Aorta (tissue), 5 donors: ENCODE measurements at regions not wholly inside any gene's neighbourhood (a gene's known extent, or its start where the extent isn't known, plus 50 kb on each side); places are given as distances from the start of the nearest gene placed in this dataset.

Source experiments
- ATAC-seq: fragments of 200-7000 bp; cut with Tn5 transposase; one replicate; pipeline ENCODE4 v1.9.1; 2022; ENCODE audit warnings: moderate library complexity; ENCODE audit not compliant: low FRiP score
- DNase-seq, 2 donors: peaks; one replicate each; pipeline ENCODE4 v3.0.0-alpha.2; 2020
- H3K27ac ChIP-seq, 2 donors: one replicate each; pipeline ENCODE4 v1.5.1; 2013; ENCODE audit warnings: low read length in 2 of 2, mild to moderate bottlenecking in 2 of 2, moderate library complexity in 2 of 2, control low read depth in 1 of 2, inconsistent platforms in 1 of 2, low read depth in 1 of 2
- H3K27me3 ChIP-seq, 2 donors: one replicate each; pipeline ENCODE4 v1.6.1; 2013; ENCODE audit warnings: control low read depth in 1 of 2, low read length in 1 of 2, mild to moderate bottlenecking in 1 of 2, moderate library complexity in 1 of 2; ENCODE audit not compliant: insufficient read depth in 2 of 2, control insufficient read depth in 1 of 2
- H3K36me3 ChIP-seq, 2 donors: one replicate each; pipeline ENCODE4 v1.6.1; 2013; ENCODE audit warnings: control low read depth in 1 of 2, low read length in 1 of 2, mild to moderate bottlenecking in 1 of 2; ENCODE audit not compliant: insufficient read depth in 2 of 2, control insufficient read depth in 1 of 2
- H3K4me1 ChIP-seq, 2 donors: one replicate each; pipeline ENCODE4 v1.6.1; 2013; ENCODE audit warnings: low read length in 2 of 2, control low read depth in 1 of 2, mild to moderate bottlenecking in 1 of 2, moderate library complexity in 1 of 2; ENCODE audit not compliant: insufficient read depth in 2 of 2, control insufficient read depth in 1 of 2
- H3K4me3 ChIP-seq, 2 donors: one replicate each; pipeline ENCODE4 v1.5.1; 2013; ENCODE audit warnings: low read length in 2 of 2, control low read depth in 1 of 2, mild to moderate bottlenecking in 1 of 2
- H3K9me3 ChIP-seq: one replicate; pipeline ENCODE4 v1.6.1; 2013; ENCODE audit warnings: mild to moderate bottlenecking, low read length; ENCODE audit not compliant: control insufficient read depth
- WGBS, 2 donors: extraction: QIAGEN DNeasy Blood & Tissue Kit; methylation state at CpG; one replicate each; pipeline ENCODE4 v1.1.7; 2013; 5-methylcytosine and 5-hydroxymethylcytosine counted together
- intact Hi-C, 2 donors: fragments of 100-400 bp; cut with DNase I; formaldehyde crosslinking; loops; one replicate each; pipeline versions ENCODE4 v1.14.2 to v1.15.0; 2022
- donor health status: healthy with polysubstance abuse.
- donor health status: Bipolar disorder and iron deficiency.
- donor health status: DM: no; HTN: no; CAD: no.
- donor health status: DM: no; HTN: no; CAD: no.
- donor health status: DM: yes; HTN: yes; CAD: no.

DNA sequence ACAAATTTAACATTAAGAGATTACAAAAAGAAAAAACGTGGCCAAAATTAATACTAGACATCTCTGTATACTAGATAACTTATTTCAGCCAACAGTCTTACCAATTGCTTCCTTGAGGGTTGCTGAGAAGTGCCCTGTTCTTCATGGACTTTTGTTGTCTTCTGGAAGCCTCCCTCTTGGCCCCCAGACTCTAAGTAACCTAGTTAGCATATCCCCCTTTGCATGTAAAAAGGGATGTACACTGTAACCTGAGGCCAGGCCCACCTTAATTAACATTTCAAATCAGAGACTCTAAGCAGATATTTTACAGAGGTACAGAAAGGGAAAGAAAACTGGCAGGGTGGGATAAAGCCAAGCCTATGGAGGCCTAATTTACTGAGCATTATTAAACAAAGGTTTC is 1047.3 kb downstream of the ADGRL2 start:
- no peak for ATAC-seq
- Histone ChIP-seq H3K27me3 (peaks cover 0 to 2% of the 10 kb centered on the region in 2 donors), H3K27ac (no peak overlapping the region), H3K4me3 (no peak overlapping the region), H3K4me1 (no peaks in the 10 kb centered on the region), H3K36me3 (no peaks in the 10 kb centered on the region), H3K9me3 (no peaks in the 10 kb centered on the region)
- intact Hi-C loops: no loop called here
- WGBS, 2 donors: 79 to 80% methylated on average over 1 of the region's 1 CpG
- DNase-seq: no peak

DNA sequence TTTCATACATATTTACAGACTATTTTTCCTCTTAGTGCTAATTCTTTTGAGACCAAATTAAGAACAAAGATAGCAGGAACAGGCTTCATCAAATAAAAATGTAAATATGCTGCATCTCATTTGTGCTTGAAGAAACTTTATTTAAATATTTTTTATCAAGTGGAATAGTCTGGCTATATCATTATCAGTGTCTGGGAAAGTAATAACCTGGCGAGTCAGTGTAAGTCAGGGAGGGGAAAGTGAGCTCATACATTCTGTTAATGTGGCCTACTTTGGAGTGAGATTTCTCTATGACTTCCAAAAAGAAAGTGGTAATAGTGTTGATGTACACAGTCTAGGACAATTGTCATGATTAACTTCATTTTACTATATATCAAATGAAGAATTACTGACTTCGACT is 1045.1 kb downstream of the ADGRL2 start:
- Histone ChIP-seq H3K27me3 (peaks cover 0 to 2% of the 10 kb centered on the region in 2 donors), H3K27ac (no peak overlapping the region), H3K36me3 (no peaks in the 10 kb centered on the region), H3K4me3 (no peak overlapping the region), H3K4me1 (no peaks in the 10 kb centered on the region), H3K9me3 (no peaks in the 10 kb centered on the region)
- WGBS, 2 donors: 79 to 91% methylated on average over 2 of the region's 2 CpGs
- ATAC-seq: no peak
- intact Hi-C loops: no loop called here
- DNase-seq: no peak

DNA sequence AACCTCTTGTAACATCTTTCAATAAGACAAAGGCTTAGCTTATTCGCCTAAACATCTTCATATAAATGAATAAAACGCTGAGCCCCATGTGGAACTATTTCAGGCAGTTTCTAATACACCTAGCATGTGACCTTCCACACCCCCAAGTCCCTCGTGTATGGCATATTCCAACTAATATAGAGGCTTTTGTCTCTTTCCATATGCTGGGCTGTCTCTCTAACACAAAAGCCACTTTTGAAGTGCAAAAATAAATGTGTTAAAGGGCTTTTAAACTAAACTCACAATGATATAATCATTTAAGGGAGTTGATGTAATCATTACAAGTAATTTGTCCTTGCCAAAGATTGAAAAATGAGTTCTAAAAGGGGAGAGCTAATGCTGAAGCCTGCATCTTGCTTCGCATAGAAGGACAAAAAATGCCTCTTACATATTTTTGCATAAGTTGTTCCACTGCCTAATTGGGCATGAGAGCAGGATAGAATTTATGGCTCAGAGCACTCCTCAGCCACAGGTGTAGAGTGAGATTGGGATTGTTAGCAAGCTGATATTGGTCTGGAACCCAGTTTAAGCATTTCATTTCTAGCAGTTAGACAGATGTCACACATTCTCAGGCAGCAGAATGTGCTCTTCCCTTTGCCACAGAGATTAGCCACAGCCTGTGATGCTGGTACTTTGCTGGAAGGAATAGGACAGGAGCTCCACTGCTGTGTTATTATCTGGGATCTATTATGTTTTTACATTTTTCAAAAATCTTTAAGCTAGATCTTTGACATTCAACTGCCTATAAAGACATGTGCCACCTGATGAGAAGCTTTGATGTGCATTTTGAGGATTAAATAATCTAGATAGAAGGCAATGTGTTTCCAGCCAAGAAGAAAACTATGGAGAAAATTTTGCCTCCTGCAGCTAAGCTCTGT is 1044.4 kb downstream of the ADGRL2 start:
- no peaks in the 10 kb centered on the region for H3K9me3 ChIP-seq
- H3K4me3 ChIP-seq: no peak overlapping the region
- DNase-seq (no peak), ATAC-seq (no peak)
- H3K4me1 ChIP-seq: no peaks in the 10 kb centered on the region
- 77 to 78% methylated on average over 4 of the region's 4 CpGs for WGBS, 2 donors
- H3K27me3 ChIP-seq: peaks cover 0 to 2% of the 10 kb centered on the region in 2 donors
- H3K36me3 ChIP-seq: no peaks in the 10 kb centered on the region
- intact Hi-C loops: no loop called here
- no peak overlapping the region for H3K27ac ChIP-seq

DNA sequence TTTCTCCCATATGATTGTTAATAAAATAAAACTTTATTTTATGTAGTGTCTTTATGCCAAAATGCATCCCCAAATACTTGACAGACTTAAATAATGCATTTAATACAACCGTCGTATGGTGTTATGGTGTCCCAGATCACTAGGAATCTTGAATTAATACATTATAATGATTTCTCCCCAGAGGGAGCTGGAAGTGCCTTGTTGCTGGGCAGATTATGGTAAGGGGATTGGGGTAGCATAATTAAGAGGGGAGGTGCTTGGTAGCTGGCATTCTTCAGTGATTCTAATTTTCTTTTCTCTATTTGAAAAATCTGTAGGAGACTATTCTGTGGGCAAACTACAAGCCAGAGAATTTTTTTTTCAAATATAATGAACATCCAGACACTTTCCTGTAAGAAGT is 1043.7 kb downstream of the ADGRL2 start:
- H3K4me1 ChIP-seq: no peaks in the 10 kb centered on the region
- no peak for ATAC-seq

DNA sequence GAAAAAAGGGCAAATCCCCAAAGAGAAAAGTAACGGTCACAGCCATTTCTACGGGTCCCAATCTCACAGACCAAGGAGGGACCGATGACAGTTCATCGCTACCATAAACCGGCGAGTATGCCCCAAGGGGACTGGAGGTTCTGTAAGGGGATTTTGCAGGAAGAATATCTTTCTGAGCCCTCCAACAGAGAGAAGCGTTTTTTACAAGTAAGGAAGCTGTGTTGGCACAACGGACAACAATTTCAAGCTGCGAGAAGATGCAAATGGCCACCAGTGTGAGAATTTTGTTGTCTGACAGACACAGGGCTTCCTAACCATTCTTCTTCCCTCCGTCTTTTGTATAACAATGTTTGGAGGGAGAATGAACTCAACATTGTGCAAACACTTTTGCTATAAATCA is 1043.1 kb downstream of the ADGRL2 start:
- no peaks in the 10 kb centered on the region for H3K4me1 ChIP-seq
- no peak overlapping the region for H3K27ac ChIP-seq
- H3K4me3 ChIP-seq: no peak overlapping the region
- WGBS, 2 donors: 97 to 98% methylated on average over 10 of the region's 10 CpGs
- H3K27me3 ChIP-seq: peaks cover 0 to 2% of the 10 kb centered on the region in 2 donors
- intact Hi-C loops: no loop called here
- H3K36me3 ChIP-seq: no peaks in the 10 kb centered on the region
- DNase-seq (peak in 1 of 2 donors; percentile 27), ATAC-seq (no peak)
- no peaks in the 10 kb centered on the region for H3K9me3 ChIP-seq

More for the DNA sequence above, 1043.7 kb downstream of the ADGRL2 start:
- Histone ChIP-seq H3K27ac (no peak overlapping the region), H3K4me3 (no peak overlapping the region), H3K36me3 (no peaks in the 10 kb centered on the region), H3K9me3 (no peaks in the 10 kb centered on the region), H3K27me3 (peaks cover 0 to 2% of the 10 kb centered on the region in 2 donors)
- DNase-seq: no peak
- WGBS, 2 donors: 92 to 96% methylated on average over 2 of the region's 2 CpGs
- intact Hi-C loops: no loop called here

DNA sequence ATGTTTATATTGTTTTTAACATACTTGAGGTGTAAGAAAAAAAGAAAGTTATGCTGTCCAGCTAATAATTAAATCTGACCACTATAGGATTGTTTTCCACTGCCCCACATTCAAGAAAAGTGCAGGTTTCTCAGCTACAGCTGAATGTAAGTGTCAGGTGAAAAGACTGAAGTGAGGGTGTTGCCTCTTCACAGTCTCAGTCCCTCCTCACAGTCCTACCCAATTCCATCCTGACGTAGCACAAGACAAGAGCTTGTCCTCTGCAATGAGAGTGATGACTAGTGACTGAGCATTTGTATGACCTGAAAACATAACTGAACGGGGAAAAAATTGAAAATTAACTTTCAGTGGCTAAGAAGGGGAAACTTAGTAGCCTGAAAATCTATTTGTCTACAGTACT is 1039.5 kb downstream of the ADGRL2 start:
- no peaks in the 10 kb centered on the region for H3K9me3 ChIP-seq
- no peaks in the 10 kb centered on the region for H3K36me3 ChIP-seq
- intact Hi-C loops: no loop called here
- H3K4me3 ChIP-seq: no peak overlapping the region
- WGBS, 2 donors: 47 to 78% methylated on average over 2 of the region's 2 CpGs
- no peaks in the 10 kb centered on the region for H3K27me3 ChIP-seq
- H3K4me1 ChIP-seq: peaks cover 0 to 4% of the 10 kb centered on the region in 2 donors
- DNase-seq: no peak
- ATAC-seq: no peak
- no peak overlapping the region for H3K27ac ChIP-seq

DNA sequence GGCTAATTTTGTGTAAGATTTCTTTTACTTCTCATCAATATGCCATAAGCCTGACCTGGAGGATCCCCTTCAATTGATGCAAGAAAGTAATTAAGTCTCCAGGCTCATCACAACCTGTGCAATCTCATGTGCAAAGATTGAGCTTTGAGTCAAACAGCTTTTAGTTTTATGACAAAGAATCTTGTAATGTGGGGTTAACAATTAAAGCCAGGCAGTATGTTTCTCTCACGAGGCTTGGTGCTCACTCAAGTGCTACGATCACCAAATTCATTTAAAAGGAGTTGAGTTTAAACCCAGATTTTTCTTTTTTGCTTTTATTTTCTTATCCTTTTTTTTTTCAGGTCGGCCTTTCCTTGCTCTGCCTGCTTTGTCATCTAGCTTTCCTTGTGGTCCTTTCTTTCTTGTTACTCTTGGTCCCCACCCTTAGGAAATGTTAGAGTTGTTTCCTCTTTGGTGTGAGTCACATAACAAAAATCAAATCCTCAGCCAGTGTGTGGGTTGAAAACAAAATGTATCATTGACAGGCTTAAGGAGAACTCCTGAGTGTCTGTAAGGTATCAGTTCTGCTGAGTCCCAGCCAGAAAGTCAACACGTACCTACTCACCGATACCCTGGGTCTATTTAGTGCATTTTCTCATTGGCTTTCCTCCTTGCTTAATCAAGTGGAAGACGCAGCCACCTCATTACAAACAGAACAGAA is 1037.2 kb downstream of the ADGRL2 start:
- DNase-seq (no peak), ATAC-seq (no peak)
- Histone ChIP-seq H3K4me1 (peaks cover 0 to 4% of the 10 kb centered on the region in 2 donors), H3K36me3 (no peaks in the 10 kb centered on the region), H3K27ac (no peak overlapping the region), H3K4me3 (no peak overlapping the region), H3K9me3 (no peaks in the 10 kb centered on the region), H3K27me3 (no peaks in the 10 kb centered on the region)
- 56 to 65% methylated on average over 6 of the region's 6 CpGs for WGBS, 2 donors
- intact Hi-C loops: no loop called here

DNA sequence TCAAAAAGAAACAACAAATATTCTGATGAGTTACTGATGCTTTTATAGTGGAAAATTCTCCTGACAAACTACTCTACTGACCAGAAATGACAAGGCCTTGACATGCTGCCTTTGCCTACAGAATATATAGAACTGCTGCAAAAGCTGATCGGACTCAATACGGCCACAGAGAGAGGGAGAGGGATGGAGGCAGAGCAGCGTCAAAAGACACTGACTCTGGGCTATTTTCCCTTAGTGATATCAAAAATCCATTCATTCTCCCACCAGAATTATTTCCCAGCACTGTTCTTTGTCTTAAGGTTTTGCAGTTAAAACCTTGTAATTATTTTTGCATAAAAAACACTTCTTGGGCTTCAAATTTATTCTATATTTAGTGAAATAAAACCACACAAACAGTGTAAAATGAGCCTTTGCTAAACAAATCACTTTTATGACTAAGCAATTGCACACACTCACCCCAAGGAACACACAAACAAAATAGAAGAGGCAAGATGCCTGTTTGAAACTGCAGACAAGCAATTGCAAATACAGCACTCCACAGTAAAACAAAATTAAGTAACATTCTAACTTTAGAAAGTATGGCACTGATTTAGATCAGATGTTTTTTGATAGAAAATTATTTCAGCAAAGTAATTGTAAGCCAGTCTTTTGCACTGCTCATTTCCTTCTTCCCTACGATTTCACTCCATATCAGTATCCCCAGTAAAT is 1036.4 kb downstream of the ADGRL2 start:
- Histone ChIP-seq H3K4me3 (no peak overlapping the region), H3K27ac (no peak overlapping the region), H3K9me3 (no peaks in the 10 kb centered on the region), H3K36me3 (no peaks in the 10 kb centered on the region), H3K27me3 (no peaks in the 10 kb centered on the region), H3K4me1 (peaks cover 0 to 4% of the 10 kb centered on the region in 2 donors)
- no peak for DNase-seq
- intact Hi-C loops: no loop called here
- WGBS, 2 donors: 62 to 77% methylated on average over 4 of the region's 4 CpGs
- ATAC-seq: no peak
